ENCODE measurements at regions not wholly inside any gene's neighbourhood (a gene's known extent, or its start where the extent isn't known, plus 50 kb on each side); places are given as distances from the start of the nearest gene placed in this dataset.

DNA sequence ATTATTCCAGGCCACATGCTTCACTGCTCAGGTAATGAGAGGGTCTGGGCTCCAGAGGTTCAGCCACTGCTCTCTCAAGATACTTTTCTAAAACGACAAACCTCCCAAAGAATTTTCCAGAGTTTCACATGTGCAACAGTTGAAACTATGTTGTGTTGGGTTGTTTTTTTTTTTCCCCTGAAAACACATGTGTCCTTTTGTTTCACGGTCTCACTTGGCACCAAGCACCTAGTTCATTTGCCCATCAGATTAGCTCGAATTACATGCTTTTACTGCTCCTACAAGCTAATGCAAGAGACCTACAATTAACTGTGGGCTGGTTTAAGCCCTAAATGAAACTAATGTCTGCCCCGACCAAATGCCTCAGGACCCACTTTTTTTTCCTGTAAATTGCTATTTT is 313.3 kb downstream of the FGFR2 start:
- TF ChIP-seq, protein P1, sequence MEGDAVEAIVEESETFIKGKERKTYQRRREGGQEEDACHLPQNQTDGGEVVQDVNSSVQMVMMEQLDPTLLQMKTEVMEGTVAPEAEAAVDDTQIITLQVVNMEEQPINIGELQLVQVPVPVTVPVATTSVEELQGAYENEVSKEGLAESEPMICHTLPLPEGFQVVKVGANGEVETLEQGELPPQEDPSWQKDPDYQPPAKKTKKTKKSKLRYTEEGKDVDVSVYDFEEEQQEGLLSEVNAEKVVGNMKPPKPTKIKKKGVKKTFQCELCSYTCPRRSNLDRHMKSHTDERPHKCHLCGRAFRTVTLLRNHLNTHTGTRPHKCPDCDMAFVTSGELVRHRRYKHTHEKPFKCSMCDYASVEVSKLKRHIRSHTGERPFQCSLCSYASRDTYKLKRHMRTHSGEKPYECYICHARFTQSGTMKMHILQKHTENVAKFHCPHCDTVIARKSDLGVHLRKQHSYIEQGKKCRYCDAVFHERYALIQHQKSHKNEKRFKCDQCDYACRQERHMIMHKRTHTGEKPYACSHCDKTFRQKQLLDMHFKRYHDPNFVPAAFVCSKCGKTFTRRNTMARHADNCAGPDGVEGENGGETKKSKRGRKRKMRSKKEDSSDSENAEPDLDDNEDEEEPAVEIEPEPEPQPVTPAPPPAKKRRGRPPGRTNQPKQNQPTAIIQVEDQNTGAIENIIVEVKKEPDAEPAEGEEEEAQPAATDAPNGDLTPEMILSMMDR (IDR thresholded peaks at IDR 0.05) = no peak
- TF ChIP-seq POLR2A (IDR thresholded peaks at IDR 0.05) = no peak
